Stimulated activated CD8-positive, alpha-beta memory T cell treated with anti-CD3 and anti-CD28 coated beads, Interleukin-4, amount 100 ng/mL, for 24 hours (primary cell): ENCODE measurements at regions not wholly inside any gene's neighbourhood (a gene's known extent, or its start where the extent isn't known, plus 50 kb on each side); places are given as distances from the start of the nearest gene placed in this dataset.

Experiments
- DNase-seq: peaks from one replicate; pipeline ENCODE4 v3.0.0-alpha.2; 2020; ENCODE audit warnings: low read depth

DNA sequence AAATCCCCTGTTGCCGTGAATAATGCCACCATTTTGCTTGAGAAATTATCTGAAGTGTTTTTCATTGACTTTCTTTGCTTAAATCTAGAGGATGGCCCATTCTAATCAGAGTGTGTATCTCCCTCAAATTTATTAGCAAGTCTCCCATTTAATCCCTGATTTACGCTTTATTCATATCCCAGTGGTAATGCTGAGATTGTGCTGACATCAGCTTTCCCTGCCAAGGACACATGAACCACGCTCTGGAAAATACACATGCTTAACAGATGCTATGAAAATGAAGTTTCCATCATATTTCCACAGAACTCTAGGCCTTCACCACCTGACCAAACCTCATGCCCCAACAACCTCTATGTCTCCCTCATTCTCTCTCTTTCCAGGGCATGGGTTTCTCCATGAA, 545.4 kb downstream of the TUSC7 start:
- no peak for DNase-seq

DNA sequence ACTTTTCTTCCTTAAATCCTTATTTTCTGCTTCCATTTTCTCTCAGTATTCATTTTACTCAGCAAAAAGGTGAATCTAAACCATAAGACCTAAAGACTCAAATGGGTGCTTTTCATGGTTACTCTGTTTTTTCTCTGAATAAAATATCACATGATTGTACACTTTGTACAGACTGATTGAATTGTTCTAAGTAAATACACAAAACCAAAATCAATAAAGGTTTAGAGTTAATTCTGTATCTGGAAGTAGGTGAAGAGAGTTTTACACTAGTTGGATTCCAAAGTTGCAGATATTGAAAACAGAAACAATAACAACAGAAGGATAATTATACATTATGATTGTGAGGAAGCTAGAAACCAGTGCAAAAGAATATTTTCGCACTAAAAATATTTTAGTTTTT, 546.2 kb downstream of the TUSC7 start:
- DNase-seq, result no peak

DNA sequence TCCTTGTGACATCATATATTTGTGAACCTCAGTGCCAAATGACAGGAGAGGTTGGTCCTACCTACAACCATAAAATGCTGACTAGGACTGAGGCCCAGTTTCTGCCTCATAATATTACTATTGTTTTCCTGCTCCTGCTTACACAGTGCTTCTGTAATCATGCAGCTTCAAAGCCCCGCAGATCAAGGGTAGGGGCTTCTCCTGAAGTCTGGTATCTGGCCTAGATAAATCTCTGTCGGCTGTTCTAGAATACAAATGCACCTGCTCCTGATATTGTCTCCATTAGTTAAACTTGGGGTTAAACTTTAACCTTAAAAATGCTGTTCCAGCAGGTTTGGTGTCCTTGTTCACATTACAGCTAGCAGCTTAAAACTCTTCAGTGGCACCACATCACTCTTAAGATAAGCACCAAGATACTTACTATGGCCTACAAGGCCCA, 552.4 kb downstream of the TUSC7 start:
- no peak for DNase-seq

DNA sequence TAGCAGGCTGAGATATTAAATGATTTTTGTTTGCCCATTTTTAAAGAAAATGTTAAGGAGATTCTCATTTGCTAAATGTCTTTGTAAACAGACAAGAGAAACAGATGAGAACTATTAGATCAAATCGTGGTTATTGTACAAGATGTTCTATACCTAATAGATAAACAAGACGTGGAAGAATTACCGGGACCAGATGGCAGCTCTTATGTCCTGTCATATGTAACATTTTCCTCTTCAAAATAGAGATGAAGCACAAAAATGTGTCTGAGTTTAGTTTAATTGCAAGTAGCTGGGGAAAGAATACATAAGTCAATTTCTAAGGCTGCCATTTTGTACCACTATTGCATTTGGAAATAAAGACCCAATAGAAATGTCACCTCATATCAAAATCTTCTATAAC, 553.7 kb downstream of the TUSC7 start:
- DNase-seq, result no peak

DNA sequence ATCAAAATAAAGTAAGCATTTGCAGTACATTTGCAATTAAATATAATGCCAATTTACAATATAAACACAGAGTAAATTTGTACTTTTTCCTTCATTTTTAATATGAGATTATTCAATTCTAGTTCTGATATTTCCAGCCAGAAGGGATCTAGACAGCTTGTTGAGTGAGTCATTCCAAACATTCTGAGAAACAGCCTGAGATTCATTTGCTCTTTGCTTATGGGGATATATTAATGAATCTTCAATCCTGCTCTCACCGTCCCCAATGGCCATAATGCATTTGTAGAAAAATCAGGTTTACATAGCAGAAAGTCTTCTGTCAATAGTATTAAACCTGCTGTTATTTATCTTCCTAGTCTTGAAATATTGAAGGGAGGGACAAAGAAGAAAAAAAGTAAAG, 554.2 kb downstream of the TUSC7 start:
- DNase-seq, result no peak

DNA sequence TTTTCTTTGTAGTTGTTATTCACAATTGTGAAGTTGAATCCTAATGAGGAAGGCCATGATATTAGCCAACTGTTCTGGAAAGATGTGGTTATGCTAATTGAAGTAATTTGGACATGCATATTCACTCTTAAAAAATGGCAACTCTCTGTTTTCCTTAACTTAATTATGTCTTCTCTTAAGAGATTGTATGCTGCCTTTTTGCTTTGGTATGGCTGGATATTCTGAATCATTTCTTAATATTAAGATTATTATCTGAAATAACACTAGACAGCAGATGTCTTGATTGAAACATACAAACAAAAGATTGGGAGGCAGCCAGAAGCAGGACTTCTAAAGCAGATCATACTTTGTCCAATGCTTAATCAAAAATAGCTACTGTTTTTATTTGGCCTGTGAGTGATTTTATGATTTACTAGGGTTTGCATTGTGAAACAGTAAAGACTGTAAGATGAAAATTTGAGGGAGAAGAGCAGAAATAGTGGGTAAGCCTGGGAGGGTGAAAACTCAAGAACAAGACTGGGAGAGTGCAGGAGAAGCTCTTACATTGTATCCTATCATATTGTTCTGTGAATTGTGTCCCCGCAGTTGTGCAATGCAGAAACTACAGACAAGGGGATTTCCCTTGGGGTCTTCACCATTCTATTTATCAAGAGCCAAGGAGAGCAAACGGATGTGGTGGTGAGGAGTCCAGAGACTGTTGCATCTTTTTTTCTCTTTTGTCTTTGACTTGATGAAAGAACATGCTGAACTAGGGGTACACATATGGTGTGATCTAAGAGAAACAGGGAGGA, 554.8 kb downstream of the TUSC7 start:
- no peak for DNase-seq

DNA sequence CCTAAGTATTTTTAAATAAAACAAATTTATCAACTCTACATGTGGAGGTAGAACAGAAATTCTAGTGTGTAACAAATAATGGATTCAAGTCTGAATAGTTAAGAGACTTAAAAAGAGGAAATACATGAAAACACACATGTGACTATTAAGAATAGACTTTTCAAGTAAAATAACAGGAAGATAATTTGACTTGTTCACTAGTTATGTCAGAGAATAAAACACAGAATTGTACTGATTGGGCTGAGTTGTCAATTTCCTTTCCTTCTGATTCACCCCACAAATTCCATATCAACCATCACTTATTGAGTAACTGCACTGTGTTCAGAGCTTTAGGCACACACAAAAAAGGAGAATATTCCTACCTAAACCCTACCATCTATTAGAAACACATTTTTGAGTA, 557.2 kb downstream of the TUSC7 start:
- DNase-seq, result no peak

DNA sequence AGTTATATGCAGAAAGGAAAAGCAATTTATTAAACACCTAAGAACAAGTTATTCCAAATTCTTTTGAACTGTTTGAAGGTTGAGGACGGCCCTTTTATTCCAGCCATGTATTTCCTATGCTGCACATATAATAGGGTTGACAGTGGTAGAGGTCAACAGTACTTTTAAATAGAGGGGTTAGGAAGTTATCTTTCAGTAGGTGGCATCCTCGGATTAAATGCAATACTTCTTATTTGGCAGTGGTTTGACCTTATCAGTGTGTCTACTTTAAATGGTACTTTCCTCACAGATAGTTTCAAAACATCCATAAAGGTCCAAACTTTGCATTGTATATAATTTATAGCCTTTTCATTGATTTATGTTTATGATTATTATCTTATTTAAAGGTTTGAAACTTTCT, 558.7 kb downstream of the TUSC7 start:
- DNase-seq, result no peak

DNA sequence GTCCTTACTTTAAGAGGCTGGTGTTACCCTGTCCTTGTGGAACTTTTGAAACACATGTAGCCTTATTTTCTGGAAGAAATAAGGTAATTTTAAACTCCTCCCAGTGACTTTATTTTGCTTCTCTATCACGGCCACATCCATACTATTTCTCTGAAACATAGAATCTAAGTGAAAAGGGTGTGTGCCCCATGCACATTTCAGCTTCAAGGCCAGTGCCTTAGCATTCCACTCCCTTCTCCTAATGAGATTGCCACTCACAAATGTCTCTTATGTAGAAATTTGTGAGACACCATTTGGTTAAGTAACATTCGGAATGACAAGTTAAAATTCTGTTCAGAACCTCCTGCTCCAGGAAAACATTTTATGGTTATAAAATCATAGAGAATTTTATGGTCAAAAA, 562.7 kb downstream of the TUSC7 start:
- no peak for DNase-seq

DNA sequence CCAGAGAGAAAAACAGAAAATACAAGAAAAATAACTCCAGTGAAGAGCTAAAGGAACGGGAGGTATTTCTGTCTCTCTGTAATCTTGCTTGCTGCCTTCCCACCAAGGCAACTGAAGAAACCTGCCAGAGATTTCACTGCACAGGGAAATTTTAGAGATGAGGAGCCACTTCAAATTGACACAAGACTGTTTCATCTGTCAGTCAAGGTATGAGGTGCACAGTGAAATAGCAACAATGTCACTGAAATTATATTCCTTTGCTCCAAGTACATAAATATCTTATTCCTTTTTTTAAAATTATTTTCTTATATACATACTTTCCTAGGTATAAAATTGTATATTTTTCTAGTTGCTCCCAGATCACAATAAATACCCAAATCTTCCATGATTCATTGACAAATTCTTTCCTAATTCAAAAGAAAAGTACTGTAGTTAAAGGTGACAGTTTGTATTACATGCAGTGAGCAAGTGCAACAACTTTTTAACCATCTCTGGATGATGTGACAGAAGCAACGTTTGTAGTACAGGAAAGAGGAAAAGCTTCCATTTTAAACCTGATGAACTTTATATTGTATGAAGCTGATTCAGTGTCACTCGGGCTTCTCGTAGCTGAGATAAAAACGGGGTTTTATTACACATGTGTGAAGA, 563.4 kb downstream of the TUSC7 start:
- DNase-seq, result no peak

DNA sequence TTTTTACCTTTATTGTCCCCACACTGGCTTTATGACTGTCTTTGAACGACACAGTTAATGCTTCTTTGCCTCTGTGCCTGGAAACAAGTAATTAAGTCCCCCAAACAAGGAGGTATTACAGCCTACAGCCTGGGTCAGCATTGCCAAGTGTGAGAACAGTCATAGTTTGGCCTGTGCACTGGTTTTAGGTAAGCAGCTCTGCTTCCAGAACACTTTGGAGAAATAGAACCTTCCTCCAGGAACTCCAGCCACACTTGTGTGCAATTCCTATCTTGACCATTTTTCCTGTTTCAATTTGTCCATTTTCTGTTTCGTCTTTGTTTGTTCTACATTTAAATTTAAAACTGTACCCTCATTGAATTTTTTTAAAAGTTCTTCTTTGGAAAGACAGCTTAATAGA, 568.2 kb downstream of the TUSC7 start:
- no peak for DNase-seq

DNA sequence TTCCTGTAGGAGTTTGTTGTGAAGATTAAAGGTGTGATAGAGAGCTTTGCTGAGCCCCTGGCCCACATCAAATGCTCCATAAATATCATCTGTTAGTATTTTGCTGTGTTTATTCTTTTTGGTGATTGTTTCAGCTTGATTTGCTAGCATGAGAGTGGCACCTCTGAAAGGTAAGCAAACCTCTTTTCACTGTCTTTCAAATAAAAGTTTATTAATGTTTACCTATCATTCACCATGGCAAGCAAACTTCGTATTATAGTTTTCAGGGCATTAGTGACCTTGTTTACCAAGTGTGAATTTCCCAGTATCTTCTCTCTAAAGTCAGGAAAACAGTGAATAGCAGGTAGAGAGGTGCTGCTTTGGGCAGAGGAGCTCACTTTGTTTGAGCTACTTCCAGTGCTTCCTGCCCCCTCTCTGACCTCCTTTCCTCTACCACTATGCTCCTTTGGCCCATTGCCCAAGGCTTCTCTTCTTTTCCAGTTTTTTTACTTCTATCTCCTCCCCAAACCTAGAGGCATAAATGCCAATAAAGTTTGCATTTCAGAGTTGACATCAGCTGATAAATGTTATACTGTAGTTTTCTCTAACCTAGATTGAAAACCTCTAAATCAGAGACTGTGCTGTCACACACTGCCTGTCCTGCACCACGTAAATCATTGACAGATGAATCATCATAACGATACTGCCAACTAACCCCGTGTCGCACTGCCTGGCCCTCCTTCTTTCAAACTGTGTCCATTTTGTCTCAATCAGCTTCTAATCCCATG, 569.0 kb downstream of the TUSC7 start:
- no peak for DNase-seq

DNA sequence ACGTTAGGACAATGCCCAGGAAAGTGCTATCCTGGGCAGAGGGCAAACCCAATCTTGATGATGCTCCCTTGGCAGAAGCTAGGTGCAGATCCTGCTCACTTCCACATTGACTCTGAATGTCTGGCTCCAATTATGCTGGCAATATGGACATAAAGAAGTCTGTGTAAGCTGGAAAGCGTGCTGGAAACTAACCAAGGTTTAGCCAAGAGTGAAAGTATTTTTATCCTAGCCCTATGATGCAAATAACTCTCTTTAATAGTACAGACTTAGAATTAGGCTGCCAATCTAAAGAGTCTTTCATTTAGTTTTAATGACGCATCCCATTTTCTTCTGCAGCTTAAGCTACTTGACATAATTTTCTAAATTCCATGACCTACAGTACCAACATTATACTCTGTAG, 571.8 kb downstream of the TUSC7 start:
- no peak for DNase-seq

DNA sequence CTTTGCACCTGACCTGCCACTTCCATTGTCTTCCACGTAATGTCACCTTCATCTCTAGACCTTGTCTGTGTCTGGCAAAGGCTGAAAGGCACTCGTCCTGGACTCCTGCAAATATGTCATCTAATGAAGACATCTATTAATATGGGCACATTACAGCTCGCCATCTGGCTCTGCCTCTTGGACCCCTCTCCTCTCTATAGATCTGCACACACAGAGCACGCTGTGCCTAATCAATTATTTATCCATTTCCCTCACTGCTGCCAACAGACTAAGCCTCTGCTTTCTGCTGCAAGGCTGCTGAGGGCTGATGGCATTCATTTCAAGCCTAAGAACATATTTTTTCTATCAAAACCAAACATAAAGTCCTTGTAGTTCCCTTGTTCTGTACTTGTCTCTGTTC, 573.0 kb downstream of the TUSC7 start:
- no peak for DNase-seq

DNA sequence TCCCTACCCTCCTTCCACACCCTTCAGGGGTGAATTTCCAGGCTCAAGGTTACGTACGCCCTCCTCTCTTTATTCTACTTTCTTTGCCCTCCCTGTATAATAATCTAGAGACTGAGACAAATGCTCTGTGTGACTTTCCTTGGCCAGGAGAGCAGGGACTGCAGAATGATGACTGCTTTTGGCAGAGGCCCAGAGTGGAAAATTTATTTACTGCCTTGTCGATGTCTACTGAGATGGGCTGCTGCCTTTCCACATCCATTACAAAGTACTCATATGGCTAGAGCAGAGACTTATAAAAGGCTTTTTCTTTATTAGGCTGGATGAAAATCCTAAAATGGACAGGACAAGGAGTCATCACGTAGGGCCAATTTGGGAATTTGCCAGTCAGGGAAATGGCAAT, 576.2 kb downstream of the TUSC7 start:
- DNase-seq, result no peak

DNA sequence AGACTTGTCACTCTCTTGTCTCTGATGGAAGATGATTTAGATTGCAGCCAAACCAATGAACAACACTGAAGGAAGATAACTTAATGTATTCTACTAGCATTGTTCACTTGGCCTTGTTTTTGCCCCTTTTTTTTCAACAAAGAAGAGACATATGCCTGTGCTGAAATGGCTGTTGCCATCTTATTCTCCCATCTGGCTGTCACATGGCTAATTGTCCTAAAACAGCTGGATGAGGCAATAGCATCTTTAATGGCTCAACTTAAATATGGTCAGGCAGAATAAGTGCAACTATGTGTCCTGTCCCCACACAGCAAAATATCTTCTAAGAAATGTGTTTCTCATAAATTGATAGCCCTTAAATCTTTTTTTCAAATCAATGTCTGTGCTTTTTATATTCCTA, 576.9 kb downstream of the TUSC7 start:
- no peak for DNase-seq

DNA sequence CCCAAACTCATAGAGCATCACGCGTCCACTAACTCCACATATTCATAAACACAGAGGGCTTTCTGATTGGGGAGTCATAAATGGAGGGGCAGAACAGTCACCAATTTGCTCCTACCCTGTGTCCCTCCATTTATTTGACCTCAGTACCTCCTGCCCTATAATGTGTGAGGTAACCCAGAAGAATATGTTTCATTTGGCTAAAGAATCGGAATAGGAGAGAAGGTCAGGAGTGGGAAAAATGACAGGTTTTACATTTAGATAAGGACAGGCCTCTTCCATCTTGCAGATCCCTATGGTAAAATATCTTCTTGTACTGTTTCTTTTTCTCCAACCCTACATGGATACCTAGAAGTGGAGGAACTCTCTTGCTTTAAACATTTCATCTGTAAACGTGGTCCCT, 578.0 kb downstream of the TUSC7 start:
- DNase-seq, result no peak

DNA sequence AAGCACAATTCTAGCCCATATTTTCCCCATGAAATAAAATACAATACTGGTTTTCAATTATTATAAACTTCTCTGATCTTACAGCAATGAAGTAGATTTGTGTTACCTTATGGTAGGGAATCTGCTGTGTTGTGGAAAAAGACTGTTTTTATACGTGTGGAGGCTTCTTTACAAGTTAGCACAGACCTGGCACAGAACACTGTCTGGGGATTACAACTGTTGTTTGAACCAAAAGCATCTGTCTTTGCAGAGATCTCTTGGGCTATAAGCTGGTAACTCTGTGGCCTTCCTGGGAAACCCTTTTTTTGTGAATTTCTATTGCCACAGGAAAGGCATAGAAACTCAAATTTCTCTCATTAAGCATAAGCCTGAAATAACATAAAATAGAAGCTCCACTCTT, 581.9 kb downstream of the TUSC7 start:
- DNase-seq, result no peak

DNA sequence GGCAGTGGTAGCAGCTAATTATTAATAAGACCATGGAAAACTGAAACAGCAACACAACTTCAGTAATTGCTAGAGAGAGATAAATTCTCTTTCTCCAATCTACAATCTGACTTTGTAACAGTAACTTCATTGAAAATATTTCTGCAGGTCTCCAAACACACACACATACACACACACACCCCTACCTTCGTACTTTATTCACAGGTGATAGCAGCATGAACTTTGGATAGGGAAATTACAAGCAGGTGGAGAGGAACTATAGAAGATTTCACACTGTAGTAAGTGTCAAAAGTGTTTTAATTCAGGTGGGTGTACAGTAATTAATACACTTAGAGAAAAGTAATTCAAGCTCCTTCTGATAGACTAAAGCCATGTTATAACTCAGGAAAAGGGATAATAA, 587.5 kb downstream of the TUSC7 start:
- DNase-seq, result no peak

DNA sequence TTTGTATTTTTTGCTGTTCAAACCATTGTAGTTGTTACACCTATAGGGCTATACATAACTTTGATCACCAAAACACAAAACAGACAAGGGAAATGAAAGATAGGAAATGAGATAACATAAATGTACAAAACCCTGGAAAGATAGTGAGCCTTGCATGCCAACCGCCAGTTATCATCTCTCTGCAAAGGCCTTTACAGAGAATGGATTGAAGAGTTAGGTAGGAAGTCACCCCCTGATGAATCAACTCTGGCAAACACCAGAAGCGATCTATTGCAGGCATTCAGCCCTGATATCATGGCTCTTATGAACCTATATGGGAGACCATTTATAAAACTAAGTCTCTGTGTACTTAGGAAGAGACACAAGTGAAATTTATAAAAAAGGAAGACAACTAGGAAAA, 588.0 kb downstream of the TUSC7 start:
- DNase-seq, result no peak

DNA sequence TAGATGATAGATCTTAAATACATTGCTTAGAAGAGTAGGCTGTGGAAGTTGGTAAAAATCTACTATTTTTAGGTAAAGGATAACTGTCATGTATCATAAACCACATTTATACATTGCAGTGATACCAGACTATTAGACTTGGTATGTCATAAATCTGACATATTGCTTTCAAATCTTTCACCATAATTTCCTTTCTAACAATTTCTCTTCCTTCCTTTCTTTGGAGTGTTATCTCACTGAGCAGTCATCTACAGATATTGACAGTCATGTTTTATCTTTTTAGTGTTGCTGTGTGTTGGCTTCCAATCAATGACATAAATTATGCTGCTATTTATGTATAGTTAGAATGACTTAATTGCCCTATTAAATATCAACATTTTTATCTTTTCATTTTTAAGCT, 588.7 kb downstream of the TUSC7 start:
- DNase-seq, result no peak

DNA sequence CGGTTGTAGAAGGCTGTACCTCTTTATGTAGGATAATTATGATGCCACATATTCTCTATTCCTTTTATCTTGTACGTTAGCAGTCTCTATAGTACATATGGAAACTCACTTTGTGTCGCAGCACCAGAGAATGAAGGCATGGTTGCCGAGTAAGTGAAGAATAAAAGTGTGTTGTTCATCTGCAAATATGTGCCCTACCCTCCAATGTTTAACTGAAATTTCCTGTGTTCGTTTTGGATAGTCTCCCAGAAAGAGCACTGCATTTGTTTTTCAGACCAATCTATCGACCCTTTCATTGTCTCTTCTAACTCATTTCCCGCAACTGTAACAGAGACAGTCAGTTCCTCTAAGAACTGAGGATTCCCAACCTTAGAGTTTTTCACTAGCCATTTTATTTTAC, 592.8 kb downstream of the TUSC7 start:
- no peak for DNase-seq

DNA sequence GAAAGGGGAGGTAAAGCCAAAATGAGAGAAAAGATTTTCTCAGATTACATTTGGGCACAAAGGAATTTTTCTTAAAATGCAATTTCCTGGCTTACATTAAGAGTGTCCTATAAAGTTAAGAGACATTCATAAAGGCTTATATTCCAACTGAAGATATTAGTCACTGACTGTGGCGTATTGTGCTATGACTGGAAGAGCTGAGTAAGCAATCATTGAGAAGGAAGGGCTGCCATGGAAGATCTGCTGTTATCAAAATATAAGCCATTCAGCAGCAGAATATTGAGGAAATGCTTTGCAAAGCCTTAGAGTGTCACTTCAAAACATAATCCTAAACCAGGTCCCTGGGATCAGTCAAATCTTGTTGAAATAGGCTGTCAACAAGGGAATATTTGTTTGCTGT, 593.9 kb downstream of the TUSC7 start:
- no peak for DNase-seq
